GM12872 (cell line): ENCODE measurements at regions not wholly inside any gene's neighbourhood (a gene's known extent, or its start where the extent isn't known, plus 50 kb on each side); places are given as distances from the start of the nearest gene placed in this dataset.

ENCODE experiments used
- TF ChIP-seq, protein P1 (sequence below): IDR thresholded peaks from 3 replicates; pipeline ENCODE4 v1.5.1; 2011; ENCODE audit warnings: low read depth, mild to moderate bottlenecking, low read length, moderate library complexity; ENCODE audit not compliant: insufficient read depth

DNA sequence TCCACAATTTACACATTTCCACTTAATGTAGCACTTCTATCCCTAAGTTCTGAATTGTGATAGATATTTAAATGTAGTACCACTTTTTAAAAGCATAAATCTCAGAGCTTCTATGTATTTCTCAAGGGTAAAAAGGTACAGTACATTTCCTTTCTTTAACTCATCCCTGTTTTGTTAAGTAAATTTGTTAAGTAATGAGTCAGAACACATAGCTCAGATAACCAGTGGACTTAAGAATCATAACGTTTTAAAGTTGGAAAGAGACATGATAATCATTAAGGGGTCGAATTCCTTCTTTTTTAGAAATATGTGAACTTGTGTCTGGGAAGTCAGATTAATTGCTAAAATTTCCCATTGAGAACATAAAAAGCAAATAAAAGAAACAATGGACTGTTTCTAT, 810.2 kb upstream of the NUDT12 start:
- TF ChIP-seq, protein P1, sequence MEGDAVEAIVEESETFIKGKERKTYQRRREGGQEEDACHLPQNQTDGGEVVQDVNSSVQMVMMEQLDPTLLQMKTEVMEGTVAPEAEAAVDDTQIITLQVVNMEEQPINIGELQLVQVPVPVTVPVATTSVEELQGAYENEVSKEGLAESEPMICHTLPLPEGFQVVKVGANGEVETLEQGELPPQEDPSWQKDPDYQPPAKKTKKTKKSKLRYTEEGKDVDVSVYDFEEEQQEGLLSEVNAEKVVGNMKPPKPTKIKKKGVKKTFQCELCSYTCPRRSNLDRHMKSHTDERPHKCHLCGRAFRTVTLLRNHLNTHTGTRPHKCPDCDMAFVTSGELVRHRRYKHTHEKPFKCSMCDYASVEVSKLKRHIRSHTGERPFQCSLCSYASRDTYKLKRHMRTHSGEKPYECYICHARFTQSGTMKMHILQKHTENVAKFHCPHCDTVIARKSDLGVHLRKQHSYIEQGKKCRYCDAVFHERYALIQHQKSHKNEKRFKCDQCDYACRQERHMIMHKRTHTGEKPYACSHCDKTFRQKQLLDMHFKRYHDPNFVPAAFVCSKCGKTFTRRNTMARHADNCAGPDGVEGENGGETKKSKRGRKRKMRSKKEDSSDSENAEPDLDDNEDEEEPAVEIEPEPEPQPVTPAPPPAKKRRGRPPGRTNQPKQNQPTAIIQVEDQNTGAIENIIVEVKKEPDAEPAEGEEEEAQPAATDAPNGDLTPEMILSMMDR = no peak

DNA sequence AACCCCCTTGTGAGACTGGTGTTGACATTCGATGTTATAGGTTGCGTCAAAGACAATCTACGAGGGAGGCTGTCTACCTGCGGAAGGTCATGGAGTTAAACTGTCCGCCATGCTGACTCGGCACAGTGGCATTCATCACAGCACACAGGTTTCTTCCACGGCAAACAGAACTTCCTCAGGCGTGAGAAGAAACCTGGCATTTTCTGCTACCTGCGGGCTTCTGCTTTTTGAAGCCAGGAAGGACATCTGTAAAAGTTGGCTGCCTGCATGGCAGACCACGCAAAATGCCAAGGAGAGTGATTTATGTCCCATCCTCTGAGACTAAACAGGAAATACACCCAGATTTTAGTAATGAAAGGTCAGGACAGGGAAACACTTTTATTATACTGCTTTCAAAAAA, 809.8 kb upstream of the NUDT12 start:
- TF ChIP-seq, protein P1 = no peak

DNA sequence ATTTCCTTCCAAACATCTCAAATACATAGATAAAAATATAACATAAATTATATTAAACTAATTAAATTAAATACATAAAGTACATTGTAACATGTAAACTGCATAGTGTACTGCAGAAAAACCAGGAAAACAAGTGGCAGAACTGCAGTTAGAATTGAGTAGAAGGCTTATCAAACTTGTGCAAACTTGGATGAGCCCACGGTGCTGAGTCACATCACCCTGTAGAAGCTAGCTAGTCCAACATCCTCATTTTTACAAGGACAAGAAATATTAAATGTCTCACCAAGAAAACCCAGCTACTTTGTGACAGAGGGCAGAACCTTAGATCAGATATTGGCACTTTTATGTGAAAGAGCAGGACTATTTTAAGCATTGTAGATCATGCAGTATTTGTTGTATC, 807.9 kb upstream of the NUDT12 start:
- TF ChIP-seq, protein P1 = no peak

DNA sequence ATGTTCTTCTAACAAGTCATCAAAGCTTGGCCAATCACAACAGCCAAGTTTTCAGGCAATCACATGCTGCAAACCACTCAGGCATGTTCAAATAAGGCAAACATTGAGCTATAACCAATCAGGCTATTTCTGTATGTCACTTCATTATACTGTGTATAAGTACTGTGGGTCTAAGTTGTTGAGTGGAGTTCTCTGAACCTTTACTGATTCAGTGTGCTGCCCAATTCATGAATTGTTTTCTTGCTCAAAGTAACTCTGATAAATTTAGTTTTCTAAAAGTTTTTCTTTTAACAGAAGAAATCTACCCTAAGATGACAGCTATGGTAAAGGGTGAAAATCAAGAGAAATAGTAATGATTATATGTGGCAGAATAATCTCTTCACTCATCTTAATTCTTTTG, 805.4 kb upstream of the NUDT12 start:
- TF ChIP-seq, protein P1 = no peak

DNA sequence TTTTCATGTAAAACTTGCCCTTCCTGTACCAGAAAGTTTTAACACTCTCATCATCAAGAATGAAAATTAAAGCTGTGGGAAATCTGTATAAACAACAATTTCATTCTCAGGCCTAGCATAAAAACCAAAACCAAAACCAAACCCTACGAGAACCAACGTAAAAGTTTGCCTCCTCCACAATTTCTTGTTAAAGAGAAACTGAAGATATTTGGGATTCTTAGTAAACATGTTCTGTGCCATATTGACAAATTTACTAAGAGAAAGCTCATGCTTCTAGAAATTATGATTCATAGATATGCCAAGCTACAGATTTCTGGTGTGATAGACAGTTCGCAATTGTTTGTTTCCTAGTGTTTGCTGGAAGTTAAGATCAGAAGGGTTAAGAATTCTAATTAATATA, 801.0 kb upstream of the NUDT12 start:
- TF ChIP-seq, protein P1 = no peak

DNA sequence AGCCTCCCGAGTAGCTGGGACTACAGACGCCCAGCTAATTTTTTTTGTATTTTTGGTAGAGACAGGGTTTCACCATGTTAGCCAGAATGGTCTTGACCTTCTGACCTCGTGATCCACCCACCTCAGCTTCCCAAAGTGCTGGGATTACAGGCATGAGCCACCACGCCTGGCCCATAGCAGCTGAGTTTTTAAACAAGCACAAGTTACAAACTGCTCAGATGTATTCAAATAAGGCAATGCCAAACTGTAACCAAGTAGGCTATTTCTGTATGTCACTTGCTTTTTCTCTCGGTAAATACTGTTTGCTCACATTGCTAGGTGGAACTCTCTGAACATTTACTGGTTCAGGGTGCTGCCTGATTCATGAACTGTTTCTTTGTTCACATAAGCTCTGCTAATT, 799.3 kb upstream of the NUDT12 start:
- TF ChIP-seq, protein P1 = no peak

DNA sequence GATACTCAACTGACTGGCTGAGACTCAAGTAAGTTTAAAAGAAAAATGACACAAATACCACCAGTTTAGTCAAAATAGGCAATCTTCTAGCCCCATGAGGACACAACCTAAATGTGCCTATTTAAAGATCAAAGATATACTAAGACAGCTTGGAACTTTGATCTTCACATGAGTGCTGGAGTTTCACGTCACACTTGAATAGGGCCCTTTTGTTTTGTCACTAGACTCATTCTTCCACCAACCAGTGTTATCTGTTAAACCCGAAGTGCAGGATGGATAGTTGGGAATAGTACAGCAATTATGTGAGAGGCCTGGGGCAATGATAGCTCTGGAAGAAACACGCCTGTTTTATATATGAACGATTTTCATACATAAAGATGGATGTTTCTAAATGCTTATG, 792.8 kb upstream of the NUDT12 start:
- TF ChIP-seq, protein P1 = no peak

DNA sequence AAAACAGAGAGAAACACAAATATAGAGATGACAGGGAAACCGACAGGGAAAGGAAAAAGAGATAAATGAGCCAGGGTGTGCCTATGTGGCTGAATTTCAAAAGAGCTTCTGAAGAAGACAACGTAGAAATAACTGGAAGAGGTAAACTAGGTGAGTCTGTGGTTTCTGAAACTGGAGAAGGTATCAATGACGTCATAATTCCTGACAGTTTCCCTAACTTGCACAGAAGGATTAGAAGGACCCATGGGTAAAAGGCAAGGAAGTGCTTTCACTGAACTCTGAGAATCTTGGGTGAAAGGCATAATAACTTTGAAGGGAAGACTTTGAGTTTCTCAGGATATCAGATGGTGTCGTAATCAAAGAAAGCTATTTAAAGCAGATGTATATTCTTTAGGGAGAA, 790.8 kb upstream of the NUDT12 start:
- TF ChIP-seq, protein P1 = no peak
